Hepatocyte (in vitro differentiated cells): ENCODE measurements at regions not wholly inside any gene's neighbourhood (a gene's known extent, or its start where the extent isn't known, plus 50 kb on each side); places are given as distances from the start of the nearest gene placed in this dataset.

Experiments used
- DNase-seq: peaks from one replicate; pipeline ENCODE4 v3.0.0-alpha.2; 2016; ENCODE audit warnings: low spot score
- H2AFZ ChIP-seq: fragments of 200-600 bp; sonication (generic); 2 replicates; pipeline ENCODE4 v1.6.0; 2016; ENCODE audit warnings: antibody characterized with exemption, mild to moderate bottlenecking
- H3K27ac ChIP-seq: fragments of 200-600 bp; sonication (generic); 2 replicates; pipeline ENCODE4 v1.5.1; 2016; ENCODE audit warnings: mild to moderate bottlenecking
- H3K27me3 ChIP-seq: fragments of 200-600 bp; sonication (generic); 2 replicates; pipeline ENCODE4 v1.6.1; 2016
- H3K36me3 ChIP-seq: fragments of 200-600 bp; sonication (generic); replicated peaks from 2 replicates; pipeline ENCODE4 v1.5.1; 2016; ENCODE audit warnings: low read depth; ENCODE audit not compliant: insufficient read depth
- H3K4me1 ChIP-seq: fragments of 200-600 bp; sonication (generic); 2 replicates; pipeline ENCODE4 v1.5.1; 2016; ENCODE audit warnings: mild to moderate bottlenecking, moderate library complexity; ENCODE audit not compliant: insufficient read depth
- H3K4me2 ChIP-seq: fragments of 200-600 bp; sonication (generic); 2 replicates; pipeline ENCODE4 v1.6.0; 2016
- H3K4me3 ChIP-seq: fragments of 200-600 bp; sonication (generic); 2 replicates; pipeline ENCODE4 v1.5.1; 2016; ENCODE audit warnings: mild to moderate bottlenecking
- H3K79me2 ChIP-seq: fragments of 200-600 bp; sonication (generic); 2 replicates; pipeline ENCODE4 v1.6.0; 2017; ENCODE audit warnings: mild to moderate bottlenecking
- H3K9me2 ChIP-seq: fragments of 200-600 bp; sonication (generic); replicated peaks from 2 replicates; pipeline ENCODE4 v1.6.0; 2017; ENCODE audit warnings: mild to moderate bottlenecking; ENCODE audit not compliant: insufficient read depth
- H3K9me3 ChIP-seq: fragments of 200-600 bp; sonication (generic); 2 replicates; pipeline ENCODE4 v1.5.1; 2016; ENCODE audit warnings: low read depth, mild to moderate bottlenecking
- H4K20me1 ChIP-seq: fragments of 200-600 bp; sonication (generic); 2 replicates; pipeline ENCODE4 v1.6.0; 2016; ENCODE audit warnings: mild to moderate bottlenecking; ENCODE audit not compliant: insufficient read depth, poor library complexity, severe bottlenecking
- EZH2 ChIP-seq: fragments of 200-600 bp; sonication (generic); IDR thresholded peaks from 2 replicates; pipeline ENCODE4 v1.6.1; 2016; ENCODE audit warnings: antibody characterized with exemption, mild to moderate bottlenecking, borderline replicate concordance
- EZH2phosphoT487 ChIP-seq: fragments of 200-600 bp; sonication (generic); IDR thresholded peaks from one replicate; pipeline ENCODE4 v1.6.1; 2018; ENCODE audit warnings: antibody characterized with exemption, mild to moderate bottlenecking, low read depth, moderate library complexity; ENCODE audit not compliant: unreplicated experiment, severe bottlenecking
- WGBS: methylation state at CpG from one replicate; pipeline ENCODE4 v1.1.6; 2016; ENCODE audit warnings: low lambda C conversion rate; ENCODE audit errors: missing lambda C conversion rate; 5-methylcytosine and 5-hydroxymethylcytosine counted together
- TF ChIP-seq, protein P1 (sequence below): fragments of 200-600 bp; sonication (generic); IDR thresholded peaks from 2 replicates; pipeline ENCODE4 v1.5.1; 2016; ENCODE audit warnings: antibody characterized with exemption, mild to moderate bottlenecking; ENCODE audit not compliant: poor library complexity

GRCh38 chr1:29991815-29992214, 731.6 kb downstream of the MATN1 start:
- Histone ChIP-seq H3K79me2 (no peaks in the 10 kb centered on the region), H2AFZ (no peak overlapping the region), H4K20me1 (no peaks in the 10 kb centered on the region), H3K9me2 (no peaks in the 10 kb centered on the region), H3K27me3 (no peaks in the 10 kb centered on the region), H3K27ac (no peak overlapping the region), H3K4me1 (no peaks in the 10 kb centered on the region), H3K4me2 (no peak overlapping the region), H3K4me3 (no peak overlapping the region), H3K36me3 (no peaks in the 10 kb centered on the region), H3K9me3 (no peaks in the 10 kb centered on the region)
- DNase-seq, result no peak
- WGBS, result 90% methylated on average over 3 of the region's 3 CpGs
- TF ChIP-seq EZH2phosphoT487, result no peak
- TF ChIP-seq, protein P1, sequence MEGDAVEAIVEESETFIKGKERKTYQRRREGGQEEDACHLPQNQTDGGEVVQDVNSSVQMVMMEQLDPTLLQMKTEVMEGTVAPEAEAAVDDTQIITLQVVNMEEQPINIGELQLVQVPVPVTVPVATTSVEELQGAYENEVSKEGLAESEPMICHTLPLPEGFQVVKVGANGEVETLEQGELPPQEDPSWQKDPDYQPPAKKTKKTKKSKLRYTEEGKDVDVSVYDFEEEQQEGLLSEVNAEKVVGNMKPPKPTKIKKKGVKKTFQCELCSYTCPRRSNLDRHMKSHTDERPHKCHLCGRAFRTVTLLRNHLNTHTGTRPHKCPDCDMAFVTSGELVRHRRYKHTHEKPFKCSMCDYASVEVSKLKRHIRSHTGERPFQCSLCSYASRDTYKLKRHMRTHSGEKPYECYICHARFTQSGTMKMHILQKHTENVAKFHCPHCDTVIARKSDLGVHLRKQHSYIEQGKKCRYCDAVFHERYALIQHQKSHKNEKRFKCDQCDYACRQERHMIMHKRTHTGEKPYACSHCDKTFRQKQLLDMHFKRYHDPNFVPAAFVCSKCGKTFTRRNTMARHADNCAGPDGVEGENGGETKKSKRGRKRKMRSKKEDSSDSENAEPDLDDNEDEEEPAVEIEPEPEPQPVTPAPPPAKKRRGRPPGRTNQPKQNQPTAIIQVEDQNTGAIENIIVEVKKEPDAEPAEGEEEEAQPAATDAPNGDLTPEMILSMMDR, result no peak
- no peak for TF ChIP-seq EZH2

DNA sequence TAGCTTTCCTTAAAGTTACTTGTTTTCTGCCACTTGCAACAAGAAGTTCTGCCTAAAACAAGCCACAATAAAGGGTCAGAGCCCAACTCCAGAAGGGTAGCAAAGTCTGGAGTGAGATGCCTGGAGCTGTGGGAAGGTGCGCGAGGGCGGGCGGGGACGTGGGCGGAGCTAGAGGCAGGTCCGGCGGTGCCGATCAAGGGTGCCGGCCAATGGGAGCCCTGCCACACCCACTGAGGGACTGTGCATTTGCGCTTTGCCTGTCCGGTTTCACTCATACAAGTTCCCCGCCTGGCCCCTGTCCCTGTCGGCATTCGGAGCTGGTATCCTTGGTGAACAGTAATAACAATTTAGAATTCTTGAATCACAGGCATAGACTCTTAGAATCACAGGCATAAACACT, 732.4 kb downstream of the MATN1 start:
- no peaks in the 10 kb centered on the region for H3K9me3 ChIP-seq
- no peaks in the 10 kb centered on the region for H3K27me3 ChIP-seq
- H3K27ac ChIP-seq, result no peak overlapping the region
- no peaks in the 10 kb centered on the region for H4K20me1 ChIP-seq
- no peaks in the 10 kb centered on the region for H3K36me3 ChIP-seq
- no peak for TF ChIP-seq EZH2
- TF ChIP-seq, protein P1, result no peak
- no peak for TF ChIP-seq EZH2phosphoT487
- WGBS, result 60% methylated on average over 15 of the region's 15 CpGs
- no peak overlapping the region for H2AFZ ChIP-seq
- H3K4me1 ChIP-seq, result no peaks in the 10 kb centered on the region
- H3K4me3 ChIP-seq, result no peak overlapping the region
- peak; percentile 26 for DNase-seq
- H3K79me2 ChIP-seq, result no peaks in the 10 kb centered on the region
- no peak overlapping the region for H3K4me2 ChIP-seq
- H3K9me2 ChIP-seq, result no peaks in the 10 kb centered on the region

- Histone ChIP-seq H3K27ac (no peak overlapping the region), H4K20me1 (no peaks in the 10 kb centered on the region), H3K4me1 (peaks cover 4% of the 10 kb centered on the region), H3K27me3 (no peaks in the 10 kb centered on the region), H2AFZ (no peak overlapping the region), H3K4me3 (no peak overlapping the region), H3K79me2 (no peaks in the 10 kb centered on the region), H3K9me2 (no peaks in the 10 kb centered on the region), H3K36me3 (no peaks in the 10 kb centered on the region), H3K9me3 (no peaks in the 10 kb centered on the region), H3K4me2 (no peak overlapping the region)
- no peak for DNase-seq
- WGBS, result 66% methylated on average over 8 of the region's 8 CpGs
- no peak for TF ChIP-seq EZH2
- no peak for TF ChIP-seq EZH2phosphoT487
- TF ChIP-seq, protein P1, result no peak
Measured at GRCh38 chr1:29990304-29990703, 733.1 kb downstream of the MATN1 start.

- TF ChIP-seq EZH2 (no peak), EZH2phosphoT487 (no peak)
- TF ChIP-seq, protein P1, result no peak
- 54% methylated on average over 2 of the region's 2 CpGs for WGBS
- H3K27me3 ChIP-seq, result no peaks in the 10 kb centered on the region
Measured at GRCh38 chr1:29986986-29987385, 736.4 kb downstream of the MATN1 start.

More at GRCh38 chr1:29986986-29987385, 736.4 kb downstream of the MATN1 start:
- no peak for DNase-seq
- no peak overlapping the region for H2AFZ ChIP-seq
- H3K9me3 ChIP-seq, result no peaks in the 10 kb centered on the region
- H4K20me1 ChIP-seq, result no peaks in the 10 kb centered on the region
- H3K9me2 ChIP-seq, result no peaks in the 10 kb centered on the region
- H3K4me1 ChIP-seq, result peaks cover 17% of the 10 kb centered on the region
- H3K36me3 ChIP-seq, result no peaks in the 10 kb centered on the region
- no peak overlapping the region for H3K27ac ChIP-seq
- H3K79me2 ChIP-seq, result no peaks in the 10 kb centered on the region
- H3K4me3 ChIP-seq, result no peak overlapping the region
- no peak overlapping the region for H3K4me2 ChIP-seq
